ENCODE measurements at regions not wholly inside any gene's neighbourhood (a gene's known extent, or its start where the extent isn't known, plus 50 kb on each side); places are given as distances from the start of the nearest gene placed in this dataset.

- intact Hi-C loops (cut with DNase I; ENCODE audit: low total_unique reads): loop anchor here (10.0 kb wide), 1 partner anchor 385 kb away; no protein-coding TSS in a partner anchor
- H3K4me1 ChIP-seq: no peaks in the 10 kb centered on the region
- TF ChIP-seq CTCF (IDR thresholded peaks at IDR 0.05) (peak in 3 of 4 experiments; percentile 11 to 43 (median 39)), POLR2A (IDR thresholded peaks at IDR 0.05) (no peak)
- H3K27ac ChIP-seq: peak overlapping the region; percentile 50 to 71
- H3K9me3 ChIP-seq: no peaks in the 10 kb centered on the region
- peak; percentile 59 to 63 for DNase-seq
- H3K36me3 ChIP-seq: no peaks in the 10 kb centered on the region
- H3K27me3 ChIP-seq: no peaks in the 10 kb centered on the region
- peak overlapping the region in 1 of 2 donors; percentile 19 for H3K4me3 ChIP-seq
Observed at GRCh38 chr10:15439341-15439842, 68.3 kb upstream of the FAM171A1 start.

GRCh38 chr10:15436696-15437095 is 65.6 kb upstream of the FAM171A1 start:
- TF ChIP-seq POLR2A (IDR thresholded peaks at IDR 0.05) (no peak), CTCF (IDR thresholded peaks at IDR 0.05) (no peak)
- Histone ChIP-seq H3K27me3 (no peaks in the 10 kb centered on the region), H3K9me3 (no peaks in the 10 kb centered on the region), H3K4me3 (no peak overlapping the region), H3K27ac (no peak overlapping the region), H3K4me1 (no peaks in the 10 kb centered on the region), H3K36me3 (no peaks in the 10 kb centered on the region)
- intact Hi-C loops (cut with DNase I; ENCODE audit: low total_unique reads): loop anchor here (10.0 kb wide), 1 partner anchor 388 kb away; no protein-coding TSS in a partner anchor
- no peak for DNase-seq

- TF ChIP-seq CTCF (IDR thresholded peaks at IDR 0.05) (peak; percentile 70 to 75 (median 74)), POLR2A (IDR thresholded peaks at IDR 0.05) (no peak)
- Histone ChIP-seq H3K27ac (peak overlapping the region in 1 of 2 donors; percentile 32), H3K27me3 (no peaks in the 10 kb centered on the region), H3K4me1 (no peaks in the 10 kb centered on the region), H3K9me3 (no peaks in the 10 kb centered on the region), H3K4me3 (peak overlapping the region; percentile 22 to 27), H3K36me3 (no peaks in the 10 kb centered on the region)
- DNase-seq: peak in 1 of 2 donors; percentile 59
- intact Hi-C loops (cut with DNase I; ENCODE audit: low total_unique reads): loop anchor here (5.0 to 10.0 kb wide), 2 partner anchors 293 to 391 kb away; no protein-coding TSS in a partner anchor
Observed at GRCh38 chr10:15433850-15434537, 62.9 kb upstream of the FAM171A1 start.

- H3K36me3 ChIP-seq: no peaks in the 10 kb centered on the region
Observed at GRCh38 chr10:15432266-15432665, 61.2 kb upstream of the FAM171A1 start.

More at GRCh38 chr10:15432266-15432665, 61.2 kb upstream of the FAM171A1 start:
- DNase-seq: no peak
- intact Hi-C loops (cut with DNase I; ENCODE audit: low total_unique reads): loop anchor here (5.0 to 10.0 kb wide), 2 partner anchors 295 to 393 kb away; no protein-coding TSS in a partner anchor
- Histone ChIP-seq H3K4me1 (no peaks in the 10 kb centered on the region), H3K9me3 (no peaks in the 10 kb centered on the region), H3K27me3 (no peaks in the 10 kb centered on the region), H3K27ac (no peak overlapping the region), H3K4me3 (no peak overlapping the region)
- TF ChIP-seq POLR2A (IDR thresholded peaks at IDR 0.05) (no peak), CTCF (IDR thresholded peaks at IDR 0.05) (no peak)
